ENCODE measurements at regions not wholly inside any gene's neighbourhood (a gene's known extent, or its start where the extent isn't known, plus 50 kb on each side); places are given as distances from the start of the nearest gene placed in this dataset.

- DNase-seq (ENCODE audit: low spot score) = no peak
- intact Hi-C loops (cut with DNase I) = no loop called here
- TF ChIP-seq POLR2A (IDR thresholded peaks at IDR 0.05) (no peak), POLR2AphosphoS5 (IDR thresholded peaks at IDR 0.05) (no peak), CTCF (IDR thresholded peaks at IDR 0.05) (no peak)
- Histone ChIP-seq H3K36me3 (no peaks in the 10 kb centered on the region), H3K9me3 (no peaks in the 10 kb centered on the region), H3K27me3 (replicated peaks; ENCODE audit: insufficient read depth) (no peaks in the 10 kb centered on the region), H3K27ac (no peak overlapping the region), H3K4me3 (no peak overlapping the region), H3K4me1 (replicated peaks) (no peaks in the 10 kb centered on the region)
- 91% methylated on average over 4 of the region's 4 CpGs for WGBS
Measured at GRCh38 chr20:43809206-43809819, 82.5 kb upstream of the GTSF1L start.

GRCh38 chr20:43804781-43805180, 78.0 kb upstream of the GTSF1L start:
- Histone ChIP-seq H3K9me3 (no peaks in the 10 kb centered on the region), H3K27me3 (replicated peaks; ENCODE audit: insufficient read depth) (no peaks in the 10 kb centered on the region), H3K4me1 (replicated peaks) (no peaks in the 10 kb centered on the region), H3K36me3 (no peaks in the 10 kb centered on the region), H3K27ac (no peak overlapping the region), H3K4me3 (no peak overlapping the region)
- intact Hi-C loops (cut with DNase I) = no loop called here
- WGBS = 69% methylated on average over 5 of the region's 5 CpGs
- TF ChIP-seq POLR2AphosphoS5 (IDR thresholded peaks at IDR 0.05) (no peak), POLR2A (IDR thresholded peaks at IDR 0.05) (no peak), CTCF (IDR thresholded peaks at IDR 0.05) (no peak)
- no peak for DNase-seq (ENCODE audit: low spot score)

- Histone ChIP-seq H3K27ac (no peak overlapping the region), H3K4me1 (replicated peaks) (no peaks in the 10 kb centered on the region), H3K36me3 (no peaks in the 10 kb centered on the region), H3K27me3 (replicated peaks; ENCODE audit: insufficient read depth) (no peaks in the 10 kb centered on the region), H3K9me3 (no peaks in the 10 kb centered on the region), H3K4me3 (no peak overlapping the region)
- DNase-seq (ENCODE audit: low spot score) = no peak
- intact Hi-C loops (cut with DNase I) = no loop called here
- no peak for TF ChIP-seq POLR2A (IDR thresholded peaks at IDR 0.05)
- TF ChIP-seq CTCF (IDR thresholded peaks at IDR 0.05) = no peak
- TF ChIP-seq POLR2AphosphoS5 (IDR thresholded peaks at IDR 0.05) = no peak
Measured at GRCh38 chr20:43803276-43803675, 76.5 kb upstream of the GTSF1L start.

GRCh38 chr20:43800186-43800585, 73.4 kb upstream of the GTSF1L start:
- TF ChIP-seq CTCF (IDR thresholded peaks at IDR 0.05) (no peak), POLR2AphosphoS5 (IDR thresholded peaks at IDR 0.05) (no peak), POLR2A (IDR thresholded peaks at IDR 0.05) (no peak)
- 78% methylated on average over 6 of the region's 6 CpGs for WGBS

GRCh38 chr20:43799741-43800140, 72.9 kb upstream of the GTSF1L start:
- no peak for DNase-seq (ENCODE audit: low spot score)
- TF ChIP-seq CTCF (IDR thresholded peaks at IDR 0.05) (no peak), POLR2A (IDR thresholded peaks at IDR 0.05) (no peak), POLR2AphosphoS5 (IDR thresholded peaks at IDR 0.05) (no peak)
- H3K36me3 ChIP-seq = no peaks in the 10 kb centered on the region
- H3K4me1 ChIP-seq (replicated peaks) = no peaks in the 10 kb centered on the region
- intact Hi-C loops (cut with DNase I) = no loop called here
- no peaks in the 10 kb centered on the region for H3K27me3 ChIP-seq (replicated peaks; ENCODE audit: insufficient read depth)
- 81% methylated on average over 5 of the region's 5 CpGs for WGBS
- H3K9me3 ChIP-seq = no peaks in the 10 kb centered on the region
- H3K4me3 ChIP-seq = no peak overlapping the region
- no peak overlapping the region for H3K27ac ChIP-seq

More at GRCh38 chr20:43800186-43800585, 73.4 kb upstream of the GTSF1L start:
- Histone ChIP-seq H3K9me3 (no peaks in the 10 kb centered on the region), H3K4me1 (replicated peaks) (no peaks in the 10 kb centered on the region), H3K27me3 (replicated peaks; ENCODE audit: insufficient read depth) (no peaks in the 10 kb centered on the region), H3K36me3 (no peaks in the 10 kb centered on the region), H3K27ac (no peak overlapping the region), H3K4me3 (no peak overlapping the region)
- intact Hi-C loops (cut with DNase I) = no loop called here
- DNase-seq (ENCODE audit: low spot score) = no peak

Measured in prostate gland (tissue), 2 donors.